Kidney (tissue), 13 donors: ENCODE measurements at regions not wholly inside any gene's neighbourhood (a gene's known extent, or its start where the extent isn't known, plus 50 kb on each side); places are given as distances from the start of the nearest gene placed in this dataset.

Source experiments
- DNase-seq, 5 donors: peaks; one replicate each; pipeline ENCODE4 v3.0.0-alpha.2; 2013 to 2020
- FAIRE-seq: peaks from 2 replicates; lab custom pipeline; 2012; peaks lifted over from hg19 to GRCh38; lab: Jason Lieb, UNC
- H3K27ac ChIP-seq, 2 donors: one replicate each; pipeline ENCODE4 v1.7.0; 2013; ENCODE audit warnings: low read depth in 2 of 2, low read length in 2 of 2, inconsistent platforms in 1 of 2
- H3K27me3 ChIP-seq: one replicate; pipeline ENCODE4 v1.7.1; 2013; ENCODE audit warnings: low read length, inconsistent platforms; ENCODE audit not compliant: control insufficient read depth, insufficient read depth
- H3K36me3 ChIP-seq, 3 donors: one replicate each; pipeline versions ENCODE4 v1.7.0 to v1.7.1; 2013; ENCODE audit warnings: low read length in 3 of 3, control low read depth in 1 of 3, inconsistent platforms in 1 of 3; ENCODE audit not compliant: insufficient read depth in 3 of 3, control insufficient read depth in 2 of 3
- H3K4me1 ChIP-seq, 3 donors: one replicate each; pipeline versions ENCODE4 v1.7.0 to v1.7.1; 2013; ENCODE audit warnings: low read length in 3 of 3, inconsistent platforms in 1 of 3, low read depth in 1 of 3; ENCODE audit not compliant: control insufficient read depth in 2 of 3, insufficient read depth in 2 of 3
- H3K4me3 ChIP-seq, 3 donors: one replicate each; pipeline versions ENCODE4 v1.7.0 to v1.8.1; 2013; ENCODE audit warnings: low read length in 3 of 3, control low read depth in 1 of 3, inconsistent platforms in 1 of 3
- H3K9ac ChIP-seq, 3 donors: one replicate each; pipeline versions ENCODE4 v1.7.0 to v1.7.1; 2013; ENCODE audit warnings: low read length in 3 of 3, control low read depth in 1 of 3, inconsistent platforms in 1 of 3
- H3K9me3 ChIP-seq, 3 donors: one replicate each; pipeline versions ENCODE4 v1.7.0 to v1.7.1; 2013; ENCODE audit warnings: low read length in 3 of 3, control low read depth in 1 of 3, inconsistent platforms in 1 of 3; ENCODE audit not compliant: control insufficient read depth in 2 of 3, insufficient read depth in 1 of 3
- intact Hi-C: fragments of 100-400 bp; cut with DNase I; formaldehyde crosslinking; loops from one replicate; pipeline ENCODE4 v1.11.1; 2022
- TF ChIP-seq, protein P1 (sequence below): IDR thresholded peaks from 3 replicates; pipeline ENCODE4 v1.5.1; 2012; ENCODE audit warnings: mild to moderate bottlenecking, moderate library complexity, borderline replicate concordance; ENCODE audit not compliant: insufficient read depth; ENCODE audit errors: extremely low read depth
- donor health status: control.
- donor health status: control.
- donor health status: control.
- donor health status: control.
- donor health status: control.
- donor health status: DM: yes; HTN: yes; CAD: no.
- donor health status: Normal renal cell carcinoma (clear cell type).

DNA sequence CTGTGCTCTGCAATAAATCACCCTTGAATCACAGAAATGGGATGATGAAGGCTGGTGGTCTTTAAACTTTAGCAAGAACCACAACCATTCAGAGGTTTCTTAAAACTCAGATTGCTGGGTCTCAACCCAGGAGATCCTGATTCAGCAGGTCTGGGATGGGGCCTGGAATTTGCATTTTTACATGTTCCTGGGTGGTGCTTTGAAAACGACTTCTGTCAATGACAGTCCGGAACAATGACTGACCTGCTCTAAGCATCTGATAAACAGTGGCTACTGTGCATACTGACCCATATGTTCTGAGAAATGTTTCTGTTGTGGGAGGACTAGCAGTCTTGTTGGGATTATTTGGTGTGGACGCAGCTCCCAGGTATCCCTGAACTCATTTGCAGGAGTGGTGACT is 92.7 kb downstream of the GADD45G start:
- Histone ChIP-seq H3K36me3 (no peaks in the 10 kb centered on the region), H3K27ac (no peak overlapping the region), H3K4me3 (no peak overlapping the region), H3K9me3 (no peaks in the 10 kb centered on the region), H3K9ac (no peak overlapping the region), H3K27me3 (no peaks in the 10 kb centered on the region), H3K4me1 (peaks cover 0 to 5% (median 0%) of the 10 kb centered on the region in 3 donors)
- FAIRE-seq = no peak
- no peak for DNase-seq
- TF ChIP-seq, protein P1, sequence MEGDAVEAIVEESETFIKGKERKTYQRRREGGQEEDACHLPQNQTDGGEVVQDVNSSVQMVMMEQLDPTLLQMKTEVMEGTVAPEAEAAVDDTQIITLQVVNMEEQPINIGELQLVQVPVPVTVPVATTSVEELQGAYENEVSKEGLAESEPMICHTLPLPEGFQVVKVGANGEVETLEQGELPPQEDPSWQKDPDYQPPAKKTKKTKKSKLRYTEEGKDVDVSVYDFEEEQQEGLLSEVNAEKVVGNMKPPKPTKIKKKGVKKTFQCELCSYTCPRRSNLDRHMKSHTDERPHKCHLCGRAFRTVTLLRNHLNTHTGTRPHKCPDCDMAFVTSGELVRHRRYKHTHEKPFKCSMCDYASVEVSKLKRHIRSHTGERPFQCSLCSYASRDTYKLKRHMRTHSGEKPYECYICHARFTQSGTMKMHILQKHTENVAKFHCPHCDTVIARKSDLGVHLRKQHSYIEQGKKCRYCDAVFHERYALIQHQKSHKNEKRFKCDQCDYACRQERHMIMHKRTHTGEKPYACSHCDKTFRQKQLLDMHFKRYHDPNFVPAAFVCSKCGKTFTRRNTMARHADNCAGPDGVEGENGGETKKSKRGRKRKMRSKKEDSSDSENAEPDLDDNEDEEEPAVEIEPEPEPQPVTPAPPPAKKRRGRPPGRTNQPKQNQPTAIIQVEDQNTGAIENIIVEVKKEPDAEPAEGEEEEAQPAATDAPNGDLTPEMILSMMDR = no peak
- intact Hi-C loops = no loop called here

DNA sequence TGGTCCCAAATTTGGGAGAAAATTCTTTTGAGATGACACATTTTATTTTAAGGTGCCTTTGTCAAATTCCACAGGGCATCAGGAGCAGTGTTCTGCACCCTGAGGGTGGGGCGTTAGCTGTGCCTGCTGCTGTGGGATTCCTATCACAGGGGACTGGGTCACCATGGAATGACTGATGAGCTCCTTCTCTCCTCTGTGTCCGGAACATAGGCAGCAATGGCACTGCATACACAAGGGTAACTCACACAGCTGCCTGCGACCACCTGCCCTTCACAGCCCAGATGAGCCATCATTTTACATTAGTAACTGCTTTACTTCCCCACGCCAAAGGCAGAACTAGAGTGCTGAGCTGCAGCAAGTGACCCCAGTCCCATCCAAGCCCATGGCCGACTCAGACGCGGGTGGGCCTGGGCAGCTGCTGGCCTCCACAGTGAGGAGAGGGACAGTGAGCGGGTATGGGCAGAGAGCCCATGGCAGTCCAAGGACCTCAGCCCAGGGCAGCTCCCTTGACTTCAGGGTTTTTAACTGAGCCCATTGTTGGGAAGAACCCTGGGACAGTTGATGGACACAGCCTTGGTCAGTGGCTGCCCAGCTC is 93.7 kb downstream of the GADD45G start:
- Histone ChIP-seq H3K4me1 (peaks cover 0 to 5% (median 0%) of the 10 kb centered on the region in 3 donors), H3K36me3 (no peaks in the 10 kb centered on the region), H3K4me3 (no peak overlapping the region), H3K27ac (no peak overlapping the region), H3K27me3 (no peaks in the 10 kb centered on the region), H3K9ac (no peak overlapping the region), H3K9me3 (no peaks in the 10 kb centered on the region)
- no peak for DNase-seq
- intact Hi-C loops = no loop called here
- no peak for FAIRE-seq
- TF ChIP-seq, protein P1 = no peak

DNA sequence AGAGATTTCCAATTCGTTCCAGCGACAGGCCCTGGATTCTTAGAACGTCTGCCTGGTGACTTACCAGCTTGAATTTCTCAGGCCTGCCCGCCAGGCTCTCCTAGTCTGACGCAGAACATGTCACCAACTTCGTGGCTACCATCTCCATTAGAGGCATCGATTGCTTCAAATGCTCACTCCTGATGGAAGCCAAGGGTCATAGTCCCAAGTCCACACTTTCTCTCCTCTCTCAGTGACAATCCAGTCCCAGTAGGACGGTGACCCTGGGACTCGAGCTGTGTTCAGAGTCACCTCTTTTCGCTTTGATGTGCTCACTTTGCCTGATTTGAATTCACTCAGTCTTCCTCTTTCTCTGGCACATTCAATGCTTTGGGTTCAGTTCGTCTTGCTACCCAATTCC is 94.8 kb downstream of the GADD45G start:
- no peak for FAIRE-seq

More for the DNA sequence above, 94.8 kb downstream of the GADD45G start:
- no peak overlapping the region for H3K4me3 ChIP-seq
- TF ChIP-seq, protein P1 = no peak
- no peaks in the 10 kb centered on the region for H3K27me3 ChIP-seq
- H3K4me1 ChIP-seq = peaks cover 0 to 5% (median 0%) of the 10 kb centered on the region in 3 donors
- no peak overlapping the region for H3K9ac ChIP-seq
- no peaks in the 10 kb centered on the region for H3K36me3 ChIP-seq
- no peak overlapping the region for H3K27ac ChIP-seq
- no peak for DNase-seq
- H3K9me3 ChIP-seq = no peaks in the 10 kb centered on the region
- intact Hi-C loops = no loop called here
